ENCODE measurements at regions not wholly inside any gene's neighbourhood (a gene's known extent, or its start where the extent isn't known, plus 50 kb on each side); places are given as distances from the start of the nearest gene placed in this dataset.
"Not testable (repeated sequence)": the region's sequence is repeated elsewhere in the genome, so short reads cannot be mapped to it uniquely, and the experiment has no call there.

GRCh38 chr13:103525530-103525929 lies 459.3 kb upstream of the SLC10A2 start:
- no peak for DNase-seq

- DNase-seq, result no peak
These were observed 457.6 kb upstream of the SLC10A2 start for GRCh38 chr13:103523858-103524257.

- no peak for DNase-seq
These were observed 455.3 kb upstream of the SLC10A2 start for GRCh38 chr13:103521532-103521931.

GRCh38 chr13:103517768-103518102 lies 451.5 kb upstream of the SLC10A2 start:
- DNase-seq, result no peak

- no peak for DNase-seq
These were observed 451.0 kb upstream of the SLC10A2 start for GRCh38 chr13:103517066-103517767.

- DNase-seq, result no peak
These were observed 450.0 kb upstream of the SLC10A2 start for GRCh38 chr13:103516015-103516795.

GRCh38 chr13:103515410-103515809 lies 449.2 kb upstream of the SLC10A2 start:
- DNase-seq, result no peak

- no peak for DNase-seq
These were observed 448.4 kb upstream of the SLC10A2 start for GRCh38 chr13:103514619-103515018.

- no peak for DNase-seq
These were observed 448.0 kb upstream of the SLC10A2 start for GRCh38 chr13:103514188-103514587.

- DNase-seq, result no peak
These were observed 443.9 kb upstream of the SLC10A2 start for GRCh38 chr13:103510007-103510535.

GRCh38 chr13:103497404-103497803 lies 431.2 kb upstream of the SLC10A2 start:
- no peak for DNase-seq

- DNase-seq, result no peak
These were observed 421.6 kb upstream of the SLC10A2 start for GRCh38 chr13:103487841-103488240.

- DNase-seq, result no peak
These were observed 406.9 kb upstream of the SLC10A2 start for GRCh38 chr13:103473081-103473480.

GRCh38 chr13:103471896-103472295 lies 405.7 kb upstream of the SLC10A2 start:
- no peak for DNase-seq

- DNase-seq, result no peak
These were observed 403.6 kb upstream of the SLC10A2 start for GRCh38 chr13:103469771-103470170.

- DNase-seq, result no peak
These were observed 400.5 kb upstream of the SLC10A2 start for GRCh38 chr13:103466761-103467160.

GRCh38 chr13:103460246-103460645 lies 394.0 kb upstream of the SLC10A2 start:
- not testable (repeated sequence) for DNase-seq

GRCh38 chr13:103457050-103457449 lies 390.8 kb upstream of the SLC10A2 start:
- not testable (repeated sequence) for DNase-seq

- no peak for DNase-seq
These were observed 385.4 kb upstream of the SLC10A2 start for GRCh38 chr13:103451656-103452055.

GRCh38 chr13:103443604-103444003 lies 377.4 kb upstream of the SLC10A2 start:
- no peak for DNase-seq

- no peak for DNase-seq
These were observed 371.4 kb upstream of the SLC10A2 start for GRCh38 chr13:103437651-103438050.

- no peak for DNase-seq
These were observed 369.9 kb upstream of the SLC10A2 start for GRCh38 chr13:103436057-103436654.

- DNase-seq, result no peak
These were observed 365.6 kb upstream of the SLC10A2 start for GRCh38 chr13:103431856-103432255.

- DNase-seq, result no peak
These were observed 364.2 kb upstream of the SLC10A2 start for GRCh38 chr13:103430368-103430767.
